ENCODE measurements at regions not wholly inside any gene's neighbourhood (a gene's known extent, or its start where the extent isn't known, plus 50 kb on each side); places are given as distances from the start of the nearest gene placed in this dataset.

DNA sequence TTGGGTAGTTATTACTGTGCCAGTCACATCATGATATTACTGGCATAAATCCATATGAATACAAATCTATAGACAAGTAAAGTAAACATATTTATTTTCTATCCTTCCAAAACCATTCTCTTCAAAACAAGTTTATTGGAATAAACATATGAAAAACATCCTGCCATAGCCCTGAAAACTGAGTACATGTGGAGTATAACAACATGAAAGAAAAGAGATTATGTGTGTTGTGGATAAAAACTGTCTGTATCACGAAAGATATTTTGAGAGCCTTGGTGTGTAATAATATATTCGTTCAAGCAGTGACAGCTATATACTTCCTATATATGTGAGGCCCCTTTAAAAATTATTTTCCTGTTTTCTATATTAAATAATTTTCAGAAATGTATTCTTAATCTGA is 1742.2 kb downstream of the ARAP2 start:
- TF ChIP-seq, protein P1, sequence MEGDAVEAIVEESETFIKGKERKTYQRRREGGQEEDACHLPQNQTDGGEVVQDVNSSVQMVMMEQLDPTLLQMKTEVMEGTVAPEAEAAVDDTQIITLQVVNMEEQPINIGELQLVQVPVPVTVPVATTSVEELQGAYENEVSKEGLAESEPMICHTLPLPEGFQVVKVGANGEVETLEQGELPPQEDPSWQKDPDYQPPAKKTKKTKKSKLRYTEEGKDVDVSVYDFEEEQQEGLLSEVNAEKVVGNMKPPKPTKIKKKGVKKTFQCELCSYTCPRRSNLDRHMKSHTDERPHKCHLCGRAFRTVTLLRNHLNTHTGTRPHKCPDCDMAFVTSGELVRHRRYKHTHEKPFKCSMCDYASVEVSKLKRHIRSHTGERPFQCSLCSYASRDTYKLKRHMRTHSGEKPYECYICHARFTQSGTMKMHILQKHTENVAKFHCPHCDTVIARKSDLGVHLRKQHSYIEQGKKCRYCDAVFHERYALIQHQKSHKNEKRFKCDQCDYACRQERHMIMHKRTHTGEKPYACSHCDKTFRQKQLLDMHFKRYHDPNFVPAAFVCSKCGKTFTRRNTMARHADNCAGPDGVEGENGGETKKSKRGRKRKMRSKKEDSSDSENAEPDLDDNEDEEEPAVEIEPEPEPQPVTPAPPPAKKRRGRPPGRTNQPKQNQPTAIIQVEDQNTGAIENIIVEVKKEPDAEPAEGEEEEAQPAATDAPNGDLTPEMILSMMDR (IDR thresholded peaks at IDR 0.05): no peak
- TF ChIP-seq TCF7L2 (IDR thresholded peaks at IDR 0.05; ENCODE audit: low read depth, low read length): no peak
- TF ChIP-seq SIN3A (IDR thresholded peaks at IDR 0.05; ENCODE audit: borderline replicate concordance, insufficient read depth, low read depth, low read length): no peak

All from Panc1 (cell line).